ENCODE measurements at regions not wholly inside any gene's neighbourhood (a gene's known extent, or its start where the extent isn't known, plus 50 kb on each side); places are given as distances from the start of the nearest gene placed in this dataset.

DNA sequence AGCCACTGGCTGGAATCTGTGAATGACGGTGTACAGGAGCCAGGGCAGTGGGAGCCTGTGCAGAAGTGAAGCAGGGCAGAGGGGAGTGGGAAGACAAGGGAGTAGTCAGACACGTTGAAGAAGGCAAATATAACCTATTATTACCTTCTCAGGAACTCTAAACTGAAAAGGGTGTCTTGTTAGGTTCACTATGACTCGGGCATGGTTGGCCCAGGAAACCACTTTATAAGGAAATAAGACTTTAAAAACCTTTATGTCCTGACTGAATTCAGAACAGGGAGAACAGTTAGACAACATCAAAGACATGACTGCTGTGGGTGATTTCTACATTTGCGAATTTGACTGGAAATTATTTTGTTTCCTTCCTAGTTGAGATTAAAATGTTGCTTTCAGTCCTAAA is 107.5 kb downstream of the ACER2 start:
- no peak overlapping the region for H3K4me3 Mint-ChIP-seq
- peaks cover 15% of the 10 kb centered on the region for H3K4me1 Mint-ChIP-seq
- H3K36me3 Mint-ChIP-seq (ENCODE audit: low read depth), result no peaks in the 10 kb centered on the region
- no peaks in the 10 kb centered on the region for H3K27me3 Mint-ChIP-seq (ENCODE audit: low read depth)
- no peaks in the 10 kb centered on the region for H3K9me3 Mint-ChIP-seq
- H3K27ac Mint-ChIP-seq, result no peak overlapping the region
- TF ChIP-seq, protein P1, sequence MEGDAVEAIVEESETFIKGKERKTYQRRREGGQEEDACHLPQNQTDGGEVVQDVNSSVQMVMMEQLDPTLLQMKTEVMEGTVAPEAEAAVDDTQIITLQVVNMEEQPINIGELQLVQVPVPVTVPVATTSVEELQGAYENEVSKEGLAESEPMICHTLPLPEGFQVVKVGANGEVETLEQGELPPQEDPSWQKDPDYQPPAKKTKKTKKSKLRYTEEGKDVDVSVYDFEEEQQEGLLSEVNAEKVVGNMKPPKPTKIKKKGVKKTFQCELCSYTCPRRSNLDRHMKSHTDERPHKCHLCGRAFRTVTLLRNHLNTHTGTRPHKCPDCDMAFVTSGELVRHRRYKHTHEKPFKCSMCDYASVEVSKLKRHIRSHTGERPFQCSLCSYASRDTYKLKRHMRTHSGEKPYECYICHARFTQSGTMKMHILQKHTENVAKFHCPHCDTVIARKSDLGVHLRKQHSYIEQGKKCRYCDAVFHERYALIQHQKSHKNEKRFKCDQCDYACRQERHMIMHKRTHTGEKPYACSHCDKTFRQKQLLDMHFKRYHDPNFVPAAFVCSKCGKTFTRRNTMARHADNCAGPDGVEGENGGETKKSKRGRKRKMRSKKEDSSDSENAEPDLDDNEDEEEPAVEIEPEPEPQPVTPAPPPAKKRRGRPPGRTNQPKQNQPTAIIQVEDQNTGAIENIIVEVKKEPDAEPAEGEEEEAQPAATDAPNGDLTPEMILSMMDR (IDR thresholded peaks at IDR 0.05; ENCODE audit: unreplicated experiment in 3 of 3), result no peak

DNA sequence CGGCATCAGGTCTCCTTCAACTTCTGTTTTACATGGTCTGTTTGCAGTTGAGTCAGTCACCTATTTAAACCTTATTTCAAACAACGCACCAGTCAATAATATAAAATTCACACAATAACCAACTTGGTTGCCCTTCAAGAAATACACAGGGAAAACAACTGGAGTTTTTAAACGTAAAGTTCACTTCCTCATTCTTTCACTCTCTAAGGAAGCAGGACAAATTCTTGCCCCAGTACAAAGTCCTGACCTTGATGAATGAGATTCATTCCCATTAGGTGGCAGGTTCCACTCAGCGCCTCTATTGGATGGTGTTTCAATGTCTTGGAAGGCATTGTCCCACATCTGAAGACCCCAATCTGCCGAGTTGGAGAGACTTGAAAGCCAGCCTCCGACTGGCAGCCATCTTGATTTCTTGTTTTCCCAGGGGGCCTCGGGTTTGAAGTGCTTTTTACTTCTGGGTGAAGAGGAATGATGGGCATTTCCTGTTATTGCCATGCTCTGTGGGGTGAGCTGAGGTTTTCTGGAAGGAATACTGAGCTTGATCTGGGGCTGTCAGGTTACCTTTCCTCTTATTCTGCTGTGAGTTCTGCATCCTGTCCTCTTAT is 105.0 kb downstream of the ACER2 start:
- Mint-ChIP-seq H3K27me3 (ENCODE audit: low read depth) (no peaks in the 10 kb centered on the region), H3K4me3 (no peak overlapping the region), H3K36me3 (ENCODE audit: low read depth) (no peaks in the 10 kb centered on the region)

DNA sequence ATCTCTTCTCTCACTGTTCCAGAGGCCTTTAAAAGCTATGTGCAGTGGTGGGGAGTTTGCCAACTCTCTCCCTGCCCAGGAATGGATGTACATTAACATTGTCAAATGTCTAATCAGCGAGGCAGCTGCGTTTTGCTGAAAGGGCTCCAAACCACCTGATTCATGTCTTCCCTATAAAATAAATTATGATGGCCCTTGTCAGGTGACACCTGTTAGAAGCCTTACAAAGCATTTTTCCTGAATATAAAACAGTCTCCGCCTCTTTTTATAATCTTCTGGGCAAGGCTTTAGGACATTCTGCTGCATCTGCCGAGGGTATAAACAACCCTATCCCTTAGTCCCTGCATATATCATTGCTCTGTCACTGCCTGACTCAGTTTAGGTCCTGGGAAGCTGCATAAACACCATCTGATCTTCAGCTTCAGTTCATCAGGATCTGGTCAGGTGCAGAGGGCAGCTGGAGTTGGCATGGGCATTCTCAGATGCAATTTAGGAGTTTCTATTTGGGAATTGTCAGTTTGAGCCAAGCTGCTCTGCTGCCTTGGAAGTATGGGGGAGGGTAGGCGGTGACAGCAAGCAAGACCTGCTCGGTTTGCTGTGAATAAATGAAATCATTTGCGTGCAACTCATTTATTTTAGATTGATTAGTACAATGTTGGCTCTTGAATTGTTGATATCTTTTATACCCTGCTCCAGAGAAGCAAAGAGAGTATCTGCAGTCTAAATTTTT is 103.5 kb downstream of the ACER2 start:
- Mint-ChIP-seq H3K9me3 (no peaks in the 10 kb centered on the region), H3K4me1 (peaks cover 15% of the 10 kb centered on the region), H3K27ac (no peak overlapping the region), H3K36me3 (ENCODE audit: low read depth) (no peaks in the 10 kb centered on the region), H3K27me3 (ENCODE audit: low read depth) (no peaks in the 10 kb centered on the region), H3K4me3 (no peak overlapping the region)
- TF ChIP-seq, protein P1 (IDR thresholded peaks at IDR 0.05; ENCODE audit: unreplicated experiment in 3 of 3), result no peak

More for the DNA sequence above, 105.0 kb downstream of the ACER2 start:
- peaks cover 15% of the 10 kb centered on the region for H3K4me1 Mint-ChIP-seq
- TF ChIP-seq, protein P1 (IDR thresholded peaks at IDR 0.05; ENCODE audit: unreplicated experiment in 3 of 3), result no peak
- H3K27ac Mint-ChIP-seq, result no peak overlapping the region
- no peaks in the 10 kb centered on the region for H3K9me3 Mint-ChIP-seq

DNA sequence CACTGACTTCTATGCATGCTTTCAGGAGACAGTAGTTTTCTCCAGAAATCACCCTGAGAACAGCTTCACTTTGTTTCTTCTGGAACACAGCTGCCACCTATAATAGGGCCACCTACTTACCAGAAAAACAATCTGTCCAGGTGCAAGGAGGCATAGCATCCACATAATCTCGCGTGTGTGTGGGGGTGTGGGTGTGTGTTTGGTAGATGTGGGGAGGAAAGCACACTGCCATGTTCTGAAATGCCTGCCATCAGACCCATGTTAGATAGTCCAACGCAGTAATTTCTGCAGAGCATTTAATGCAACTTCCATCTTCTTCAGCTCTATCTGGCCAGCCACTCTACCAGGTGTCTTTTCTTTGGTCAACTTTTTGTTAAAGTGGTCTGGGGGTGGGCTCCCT is 102.9 kb downstream of the ACER2 start:
- Mint-ChIP-seq H3K9me3 (no peaks in the 10 kb centered on the region), H3K36me3 (ENCODE audit: low read depth) (no peaks in the 10 kb centered on the region), H3K4me1 (peaks cover 15% of the 10 kb centered on the region), H3K27ac (no peak overlapping the region), H3K4me3 (no peak overlapping the region), H3K27me3 (ENCODE audit: low read depth) (no peaks in the 10 kb centered on the region)
- TF ChIP-seq, protein P1 (IDR thresholded peaks at IDR 0.05; ENCODE audit: unreplicated experiment in 3 of 3), result no peak

DNA sequence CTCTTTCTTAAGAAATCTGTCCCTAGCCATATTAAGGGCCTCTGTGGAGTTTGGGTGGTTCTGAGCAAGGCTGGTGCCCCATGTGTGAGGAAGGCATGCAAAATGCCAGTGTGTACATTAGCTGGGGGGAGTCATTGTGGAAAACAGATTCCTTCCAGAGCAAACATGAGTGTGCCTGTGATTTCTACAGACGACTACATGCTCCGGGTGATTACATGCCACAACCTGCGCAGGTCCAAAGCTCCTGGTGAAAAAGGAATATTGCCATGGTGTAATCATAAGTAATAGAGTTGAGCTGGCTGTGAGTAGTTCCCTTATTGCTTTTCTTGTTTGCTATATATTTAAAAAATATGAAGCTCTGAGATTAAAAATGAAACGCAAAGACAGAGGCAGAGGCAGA is 102.1 kb downstream of the ACER2 start:
- peaks cover 15% of the 10 kb centered on the region for H3K4me1 Mint-ChIP-seq
- no peak overlapping the region for H3K4me3 Mint-ChIP-seq
- no peaks in the 10 kb centered on the region for H3K36me3 Mint-ChIP-seq (ENCODE audit: low read depth)
- no peaks in the 10 kb centered on the region for H3K27me3 Mint-ChIP-seq (ENCODE audit: low read depth)
- H3K27ac Mint-ChIP-seq, result no peak overlapping the region
- H3K9me3 Mint-ChIP-seq, result no peaks in the 10 kb centered on the region
- TF ChIP-seq, protein P1 (IDR thresholded peaks at IDR 0.05; ENCODE audit: unreplicated experiment in 3 of 3), result no peak

All from nephron (organoid).